ENCODE measurements at regions not wholly inside any gene's neighbourhood (a gene's known extent, or its start where the extent isn't known, plus 50 kb on each side); places are given as distances from the start of the nearest gene placed in this dataset.

DNA sequence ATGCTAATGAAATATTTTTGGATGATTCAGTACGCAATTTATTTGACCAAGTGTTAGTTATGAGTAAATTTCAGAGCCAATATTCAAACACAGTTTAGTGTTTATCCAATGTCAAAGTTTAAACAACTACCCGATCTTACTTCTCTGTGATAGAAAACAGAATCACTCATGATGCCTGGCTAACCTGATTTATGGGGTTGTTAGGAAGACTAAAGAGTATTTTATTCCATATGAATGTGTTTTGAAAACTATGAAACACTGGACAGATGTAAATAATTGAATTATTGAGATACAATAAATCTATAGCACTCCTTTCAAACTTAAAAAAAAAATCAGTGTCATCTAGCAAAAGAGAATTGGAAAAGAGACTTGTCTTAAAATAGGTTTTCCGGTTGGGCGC is 1181.8 kb downstream of the EFNB2 start:
- ATAC-seq (replicated peaks) (no peak), DNase-seq (no peak)
- no peak overlapping the region for H3K27ac Mint-ChIP-seq
- H3K4me3 Mint-ChIP-seq = no peak overlapping the region
- no peaks in the 10 kb centered on the region for H3K27me3 Mint-ChIP-seq
- no peaks in the 10 kb centered on the region for H3K36me3 Mint-ChIP-seq
- no peaks in the 10 kb centered on the region for H3K4me1 Mint-ChIP-seq
- H3K9me3 Mint-ChIP-seq = peaks cover 0 to 7% of the 10 kb centered on the region in 2 donors

- no peaks in the 10 kb centered on the region for H3K4me1 Mint-ChIP-seq
- no peak overlapping the region for H3K4me3 Mint-ChIP-seq
- H3K9me3 Mint-ChIP-seq = peaks cover 0 to 7% of the 10 kb centered on the region in 2 donors
- no peaks in the 10 kb centered on the region for H3K27me3 Mint-ChIP-seq
- no peaks in the 10 kb centered on the region for H3K36me3 Mint-ChIP-seq
- DNase-seq (no peak), ATAC-seq (replicated peaks) (no peak)
- H3K27ac Mint-ChIP-seq = no peak overlapping the region
Observed at GRCh38 chr13:105349082-105349723, 1186.3 kb downstream of the EFNB2 start.

DNA sequence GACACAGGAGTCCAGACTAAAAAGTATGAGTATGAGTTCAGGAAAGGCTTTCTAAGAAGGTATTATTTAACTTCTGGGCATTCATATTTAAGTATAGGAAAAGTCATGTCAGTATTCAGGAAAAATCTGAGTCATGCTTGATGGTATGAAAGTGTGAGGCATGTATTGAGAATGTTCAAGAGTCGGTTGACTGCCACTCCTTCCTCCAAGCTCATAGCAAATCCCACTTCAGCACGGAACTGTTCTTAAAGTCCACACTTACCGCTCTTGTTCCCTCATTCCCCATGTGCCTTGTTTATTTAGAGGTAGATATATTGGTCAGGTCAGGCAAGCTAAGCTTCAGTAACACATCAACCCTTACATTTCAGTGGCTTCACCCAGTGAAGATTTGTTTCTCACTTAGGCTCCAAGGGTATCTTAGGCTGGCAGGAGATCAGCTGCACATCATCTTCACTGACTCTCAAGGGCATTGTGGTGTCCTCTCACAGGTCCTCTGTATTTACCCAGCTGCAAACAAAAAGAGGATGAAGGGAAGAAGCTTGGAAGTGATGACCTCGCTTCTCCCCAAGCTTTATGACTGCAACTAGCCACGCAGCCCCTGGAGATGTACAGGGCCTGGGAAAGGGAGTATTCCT is 1189.2 kb downstream of the EFNB2 start:
- Mint-ChIP-seq H3K4me1 (no peaks in the 10 kb centered on the region), H3K9me3 (peaks cover 2 to 7% of the 10 kb centered on the region in 2 donors), H3K27ac (no peak overlapping the region), H3K36me3 (no peaks in the 10 kb centered on the region), H3K27me3 (no peaks in the 10 kb centered on the region), H3K4me3 (no peak overlapping the region)
- ATAC-seq (replicated peaks) = no peak
- DNase-seq = no peak

DNA sequence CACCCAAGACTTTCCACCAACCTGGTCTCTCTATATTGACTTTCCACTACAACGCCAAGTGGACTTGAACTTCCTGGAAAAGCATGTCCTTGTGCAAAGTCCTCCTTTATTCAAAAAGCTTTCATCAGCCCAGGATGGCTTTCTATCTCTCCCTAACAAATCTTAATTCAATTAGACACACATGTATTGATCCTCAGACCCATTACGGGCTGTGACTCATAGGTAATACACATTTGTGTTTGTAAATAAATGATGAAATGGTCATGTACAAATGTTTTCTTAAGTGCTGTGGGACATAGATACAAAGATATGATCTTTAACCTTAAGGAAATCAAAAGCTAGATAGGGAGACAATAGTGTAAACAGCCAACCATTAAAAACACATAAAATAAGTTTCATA is 1189.7 kb downstream of the EFNB2 start:
- H3K36me3 Mint-ChIP-seq = no peaks in the 10 kb centered on the region
- DNase-seq (no peak), ATAC-seq (replicated peaks) (no peak)
- H3K4me3 Mint-ChIP-seq = no peak overlapping the region
- H3K27ac Mint-ChIP-seq = no peak overlapping the region
- H3K9me3 Mint-ChIP-seq = peaks cover 2 to 7% of the 10 kb centered on the region in 2 donors
- H3K27me3 Mint-ChIP-seq = no peaks in the 10 kb centered on the region
- H3K4me1 Mint-ChIP-seq = no peaks in the 10 kb centered on the region

DNA sequence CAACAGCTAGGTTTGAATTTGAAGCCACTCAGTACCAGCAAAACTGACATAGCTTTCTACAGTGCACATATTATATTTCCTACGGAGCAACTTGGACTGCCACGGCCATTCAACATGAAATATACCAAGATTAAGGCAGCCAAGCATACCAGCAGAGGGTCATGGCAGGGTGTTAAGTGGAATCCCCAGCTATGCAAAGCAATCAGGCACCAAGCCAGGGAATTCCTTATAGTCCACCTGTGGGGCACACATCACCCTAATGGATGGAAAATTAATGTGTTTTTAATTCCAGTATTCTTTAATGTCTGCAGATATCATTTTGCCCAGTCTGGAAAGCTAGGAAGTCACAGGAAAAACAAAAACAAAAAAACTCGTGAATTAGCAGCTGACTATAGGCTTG is 1190.3 kb downstream of the EFNB2 start:
- no peaks in the 10 kb centered on the region for H3K36me3 Mint-ChIP-seq
- H3K27me3 Mint-ChIP-seq = no peaks in the 10 kb centered on the region
- H3K4me3 Mint-ChIP-seq = no peak overlapping the region
- ATAC-seq (replicated peaks) (no peak), DNase-seq (no peak)
- H3K9me3 Mint-ChIP-seq = peaks cover 2 to 7% of the 10 kb centered on the region in 2 donors
- no peaks in the 10 kb centered on the region for H3K4me1 Mint-ChIP-seq
- no peak overlapping the region for H3K27ac Mint-ChIP-seq

DNA sequence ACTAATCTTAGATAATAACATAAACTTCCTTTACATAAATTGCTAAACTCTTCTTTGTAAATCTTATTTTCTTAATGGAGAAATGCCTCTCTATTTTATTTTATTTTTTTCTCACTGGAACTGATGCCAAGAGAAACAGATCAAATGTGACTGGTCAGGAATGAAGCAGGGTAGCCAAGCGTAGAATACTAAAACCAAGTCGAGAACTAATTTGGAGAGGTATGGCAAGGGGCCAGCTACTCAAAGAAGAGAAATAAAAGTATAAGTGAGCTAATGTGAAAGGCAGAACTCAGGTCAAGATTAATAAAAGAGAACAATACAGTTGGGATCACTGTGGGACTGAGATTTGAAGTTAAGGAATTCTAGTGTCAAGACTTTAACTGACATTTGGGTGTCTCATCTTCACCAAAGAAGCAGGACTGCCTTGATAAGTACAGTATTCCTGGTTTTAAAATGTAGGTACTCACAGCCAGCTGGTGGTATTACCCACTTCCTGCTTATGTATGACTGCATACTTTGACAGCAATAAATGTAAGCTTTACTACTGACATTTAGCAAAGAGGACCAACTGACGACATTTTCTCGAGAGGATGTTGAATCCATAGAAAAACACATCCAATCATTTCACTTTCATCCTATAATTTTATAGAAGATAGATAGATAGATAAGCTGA is 1192.2 kb downstream of the EFNB2 start:
- ATAC-seq (replicated peaks) = no peak
- Mint-ChIP-seq H3K4me3 (no peak overlapping the region), H3K36me3 (no peaks in the 10 kb centered on the region), H3K9me3 (peaks cover 0 to 2% of the 10 kb centered on the region in 2 donors), H3K4me1 (no peaks in the 10 kb centered on the region), H3K27me3 (no peaks in the 10 kb centered on the region), H3K27ac (no peak overlapping the region)
- DNase-seq = no peak

DNA sequence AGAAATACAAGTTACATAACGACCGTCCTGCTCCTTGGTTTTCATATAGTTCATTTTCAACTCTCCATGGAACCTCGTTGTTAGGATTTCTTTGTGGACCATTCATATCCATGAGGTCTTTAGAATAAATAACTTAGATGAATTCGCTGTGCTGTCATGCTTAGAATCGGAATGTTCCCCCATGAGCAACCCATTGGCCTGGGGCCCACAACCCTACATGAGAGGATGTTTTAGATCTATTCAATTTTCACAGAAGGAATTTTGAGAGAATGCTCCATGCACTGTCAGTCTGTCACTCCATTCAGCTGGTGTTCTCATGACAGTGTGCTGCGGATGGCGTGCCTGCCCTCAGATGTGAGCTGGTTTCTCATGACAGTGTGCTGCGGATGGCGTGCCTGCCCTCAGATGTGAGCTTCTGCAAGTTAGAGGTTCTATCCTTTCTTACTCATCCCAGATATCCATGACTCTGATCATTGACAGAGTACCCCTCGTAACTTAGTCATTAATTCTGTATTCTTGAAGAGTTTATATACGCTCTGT is 1193.1 kb downstream of the EFNB2 start:
- Mint-ChIP-seq H3K4me1 (no peaks in the 10 kb centered on the region), H3K27ac (no peak overlapping the region)
- ATAC-seq (replicated peaks) = no peak

GRCh38 chr13:105341758-105342157 is 1193.7 kb downstream of the EFNB2 start:
- H3K36me3 Mint-ChIP-seq = no peaks in the 10 kb centered on the region
- no peak overlapping the region for H3K27ac Mint-ChIP-seq
- H3K4me1 Mint-ChIP-seq = no peaks in the 10 kb centered on the region
- H3K4me3 Mint-ChIP-seq = no peak overlapping the region
- H3K27me3 Mint-ChIP-seq = no peaks in the 10 kb centered on the region
- DNase-seq (no peak), ATAC-seq (replicated peaks) (no peak)
- peaks cover 0 to 4% of the 10 kb centered on the region in 2 donors for H3K9me3 Mint-ChIP-seq

More for the DNA sequence above, 1193.1 kb downstream of the EFNB2 start:
- Mint-ChIP-seq H3K36me3 (no peaks in the 10 kb centered on the region), H3K9me3 (peaks cover 0 to 4% of the 10 kb centered on the region in 2 donors), H3K27me3 (no peaks in the 10 kb centered on the region), H3K4me3 (no peak overlapping the region)
- no peak for DNase-seq

DNA sequence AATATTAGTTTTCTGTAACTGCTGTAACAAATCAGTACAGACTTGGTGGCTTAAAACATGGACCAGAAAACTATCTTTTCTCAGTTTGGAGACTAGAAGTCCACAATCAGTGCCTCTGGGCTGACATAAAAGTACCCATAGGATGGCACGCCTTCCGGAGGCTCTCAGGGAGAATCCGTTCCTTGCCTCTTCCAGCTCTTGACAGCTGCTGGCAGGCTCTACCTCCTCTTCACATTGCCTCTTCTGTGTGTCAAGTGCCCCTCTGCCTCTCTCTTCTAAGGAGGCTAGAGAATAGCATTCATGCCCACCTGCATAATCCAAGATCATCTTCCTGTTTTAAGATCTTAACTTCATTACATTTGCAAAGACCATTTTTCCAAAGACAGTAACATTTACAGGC is 1194.2 kb downstream of the EFNB2 start:
- Mint-ChIP-seq H3K27me3 (no peaks in the 10 kb centered on the region), H3K27ac (no peak overlapping the region), H3K36me3 (no peaks in the 10 kb centered on the region), H3K4me1 (no peaks in the 10 kb centered on the region), H3K4me3 (no peak overlapping the region), H3K9me3 (peaks cover 0 to 4% of the 10 kb centered on the region in 2 donors)
- no peak for DNase-seq
- no peak for ATAC-seq (replicated peaks)

- H3K4me3 Mint-ChIP-seq = no peak overlapping the region
- peaks cover 0 to 4% of the 10 kb centered on the region in 2 donors for H3K9me3 Mint-ChIP-seq
- H3K27ac Mint-ChIP-seq = no peak overlapping the region
Observed at GRCh38 chr13:105340061-105340606, 1195.3 kb downstream of the EFNB2 start.

DNA sequence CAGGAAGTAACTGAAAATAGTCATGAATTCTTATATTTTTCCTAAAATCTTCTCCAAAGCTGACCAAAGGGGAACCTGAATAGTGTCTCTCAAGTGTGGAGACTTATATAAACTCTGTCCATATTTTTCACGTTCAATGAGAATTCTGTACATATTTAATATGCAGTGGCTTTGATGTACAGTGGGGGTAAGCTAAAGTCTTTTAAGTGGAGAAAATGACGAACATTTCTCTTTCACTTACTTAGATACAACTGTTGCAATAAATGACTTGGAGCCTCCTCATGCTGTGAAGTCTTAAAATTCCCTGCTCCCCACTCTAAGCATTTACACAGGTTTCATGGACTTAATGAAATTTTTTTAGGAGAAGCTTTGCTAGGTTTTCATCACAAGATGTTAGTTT is 1196.7 kb downstream of the EFNB2 start:
- H3K4me3 Mint-ChIP-seq = no peak overlapping the region

More at GRCh38 chr13:105340061-105340606, 1195.3 kb downstream of the EFNB2 start:
- DNase-seq (no peak), ATAC-seq (replicated peaks) (no peak)
- H3K27me3 Mint-ChIP-seq = no peaks in the 10 kb centered on the region
- H3K4me1 Mint-ChIP-seq = no peaks in the 10 kb centered on the region
- no peaks in the 10 kb centered on the region for H3K36me3 Mint-ChIP-seq

GRCh38 chr13:105338006-105338405 is 1197.5 kb downstream of the EFNB2 start:
- H3K4me3 Mint-ChIP-seq = no peak overlapping the region
- H3K4me1 Mint-ChIP-seq = no peaks in the 10 kb centered on the region
- DNase-seq = no peak
- H3K9me3 Mint-ChIP-seq = peaks cover 4% of the 10 kb centered on the region in 2 donors
- no peak for ATAC-seq (replicated peaks)
- no peaks in the 10 kb centered on the region for H3K27me3 Mint-ChIP-seq
- no peaks in the 10 kb centered on the region for H3K36me3 Mint-ChIP-seq
- H3K27ac Mint-ChIP-seq = no peak overlapping the region

More for the DNA sequence above, 1196.7 kb downstream of the EFNB2 start:
- ATAC-seq (replicated peaks) (no peak), DNase-seq (no peak)
- H3K9me3 Mint-ChIP-seq = peaks cover 4% of the 10 kb centered on the region in 2 donors
- H3K4me1 Mint-ChIP-seq = no peaks in the 10 kb centered on the region
- no peak overlapping the region for H3K27ac Mint-ChIP-seq
- no peaks in the 10 kb centered on the region for H3K36me3 Mint-ChIP-seq
- no peaks in the 10 kb centered on the region for H3K27me3 Mint-ChIP-seq

DNA sequence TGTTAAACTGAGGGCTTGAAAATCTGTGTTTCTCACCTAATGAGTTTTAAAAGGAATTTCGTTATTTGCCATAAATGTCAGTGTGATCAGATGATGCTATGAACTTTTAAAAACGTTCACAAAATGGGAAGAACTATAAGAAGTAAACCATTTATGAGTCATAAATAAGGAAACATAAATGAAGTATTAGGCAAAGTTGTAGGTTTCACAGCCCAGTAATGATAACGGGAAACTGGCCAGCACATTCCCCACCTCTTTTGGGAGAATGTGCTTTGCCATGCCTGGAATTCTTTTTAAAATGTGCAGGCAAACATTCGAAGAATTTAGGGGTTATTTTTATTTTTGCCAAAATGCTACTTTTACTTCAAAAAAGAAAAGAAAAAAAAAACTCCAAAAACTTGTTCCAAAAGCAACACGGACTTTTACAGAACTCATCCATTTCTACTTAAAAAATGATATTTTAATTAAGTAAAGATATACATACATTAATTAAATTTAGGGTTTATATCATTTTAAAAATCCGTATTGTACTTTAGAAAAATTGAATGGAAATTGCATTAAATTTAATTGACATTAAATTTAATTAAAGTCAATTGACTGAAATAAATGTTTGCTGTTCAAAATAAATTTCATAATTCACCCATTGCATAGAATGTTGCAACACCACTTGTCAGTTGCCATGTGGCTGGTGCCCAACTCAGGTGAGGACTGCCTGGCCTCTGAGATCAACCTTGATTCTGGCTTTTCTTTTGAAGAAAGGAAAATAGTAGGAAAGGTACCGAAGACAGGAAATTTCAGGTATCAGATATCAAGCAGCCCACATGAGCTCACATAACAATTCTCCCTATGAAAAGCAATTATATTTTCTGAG is 1198.5 kb downstream of the EFNB2 start:
- Mint-ChIP-seq H3K4me1 (no peaks in the 10 kb centered on the region), H3K4me3 (no peak overlapping the region), H3K27ac (no peak overlapping the region), H3K9me3 (peaks cover 4% of the 10 kb centered on the region in 2 donors), H3K36me3 (no peaks in the 10 kb centered on the region), H3K27me3 (no peaks in the 10 kb centered on the region)
- DNase-seq (no peak), ATAC-seq (replicated peaks) (no peak)

DNA sequence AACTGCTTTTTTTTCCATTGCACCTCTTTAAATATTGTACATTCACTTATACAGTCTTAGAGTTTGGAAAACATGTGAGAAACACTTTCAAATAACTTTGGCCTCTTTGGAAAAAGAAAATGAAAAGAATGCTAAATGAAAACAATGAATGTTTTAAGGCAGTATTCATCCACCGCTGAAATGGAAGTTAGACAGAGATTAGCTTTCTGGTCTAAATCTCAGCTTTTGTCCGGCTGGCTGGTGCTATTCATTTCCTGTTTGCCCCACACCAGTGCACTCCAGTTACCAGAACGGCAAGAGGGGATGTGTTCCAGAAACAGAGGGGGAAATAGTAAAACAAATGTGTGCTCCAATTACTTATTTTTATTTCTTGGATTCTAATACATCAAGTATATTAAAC is 1201.3 kb downstream of the EFNB2 start:
- no peak for ATAC-seq (replicated peaks)
- H3K27me3 Mint-ChIP-seq = no peaks in the 10 kb centered on the region
- no peak overlapping the region for H3K4me3 Mint-ChIP-seq
- H3K9me3 Mint-ChIP-seq = peaks cover 4 to 6% of the 10 kb centered on the region in 2 donors
- H3K36me3 Mint-ChIP-seq = no peaks in the 10 kb centered on the region
- no peaks in the 10 kb centered on the region for H3K4me1 Mint-ChIP-seq
- H3K27ac Mint-ChIP-seq = no peak overlapping the region
- DNase-seq = no peak
